Fibroblast of lung (primary cell): ENCODE measurements at regions not wholly inside any gene's neighbourhood (a gene's known extent, or its start where the extent isn't known, plus 50 kb on each side); places are given as distances from the start of the nearest gene placed in this dataset.
"Not testable (repeated sequence)": the region's sequence is repeated elsewhere in the genome, so short reads cannot be mapped to it uniquely, and the experiment has no call there.

Experiments used
- DNase-seq, 2 donors: peaks; one replicate each; pipeline versions ENCODE4 v3.0.0 to v3.0.0-alpha.2; 2010; ENCODE audit warnings: low read depth in 2 of 2
- H2AFZ ChIP-seq: 2 replicates; pipeline ENCODE4 v1.5.1; 2012; ENCODE audit warnings: low read length, control low read depth, inconsistent platforms
- H3K27ac ChIP-seq: 2 replicates; pipeline ENCODE4 v1.5.1; 2011; ENCODE audit warnings: low read length, control low read depth; ENCODE audit not compliant: insufficient read depth
- H3K27me3 ChIP-seq: 2 replicates; pipeline ENCODE4 v1.5.1; 2011; ENCODE audit warnings: mild to moderate bottlenecking, low read length; ENCODE audit not compliant: control insufficient read depth, insufficient read depth
- H3K36me3 ChIP-seq: 2 replicates; pipeline ENCODE4 v1.5.1; 2011; ENCODE audit warnings: low read length; ENCODE audit not compliant: control insufficient read depth, insufficient read depth
- H3K4me1 ChIP-seq: 2 replicates; pipeline ENCODE4 v1.5.1; 2011; ENCODE audit warnings: low read length; ENCODE audit not compliant: control insufficient read depth, insufficient read depth; ENCODE audit errors: extremely low read depth
- H3K4me2 ChIP-seq: 2 replicates; pipeline ENCODE4 v1.5.1; 2011; ENCODE audit warnings: low read length, control low read depth; ENCODE audit not compliant: insufficient read depth; ENCODE audit errors: extremely low read depth
- H3K4me3 ChIP-seq, 4 experiments: fragments of 200-600 bp in 1 of 4; sonication (generic) in 1 of 4; replicated peaks in 1 of 4; 2 replicates each; pipeline ENCODE4 v1.5.1; 2011 to 2016; ENCODE audit warnings: low read length in 4 of 4, low read depth in 3 of 4, mild to moderate bottlenecking in 3 of 4, control low read depth in 2 of 4, inconsistent platforms in 1 of 4, mixed read lengths in 1 of 4; ENCODE audit not compliant: insufficient read depth in 1 of 4; ENCODE audit errors: control extremely low read depth in 1 of 4
- H3K79me2 ChIP-seq: 2 replicates; pipeline ENCODE4 v1.5.1; 2012; ENCODE audit warnings: mild to moderate bottlenecking, low read length, inconsistent platforms; ENCODE audit not compliant: control insufficient read depth, insufficient read depth
- H3K9ac ChIP-seq: 2 replicates; pipeline ENCODE4 v1.5.1; 2011; ENCODE audit warnings: mild to moderate bottlenecking, low read length, control low read depth; ENCODE audit not compliant: insufficient read depth
- H3K9me3 ChIP-seq: 2 replicates; pipeline ENCODE4 v1.5.1; 2012; ENCODE audit warnings: low read depth, low read length; ENCODE audit not compliant: control insufficient read depth, insufficient read depth
- H4K20me1 ChIP-seq: 2 replicates; pipeline ENCODE4 v1.5.1; 2011; ENCODE audit warnings: low read length; ENCODE audit not compliant: control insufficient read depth, insufficient read depth; ENCODE audit errors: extremely low read depth
- CTCF ChIP-seq, 2 donors: IDR thresholded peaks in 1 of 2; conservative IDR thresholded peaks in 1 of 2; 1 replicate in 1 of 2; 2 replicates in 1 of 2; pipeline ENCODE4 v1.5.1; 2011 to 2012; ENCODE audit warnings: low read length in 2 of 2, control low read depth in 1 of 2, inconsistent platforms in 1 of 2, low read depth in 1 of 2, mild to moderate bottlenecking in 1 of 2
- EZH2 ChIP-seq: IDR thresholded peaks from 2 replicates; pipeline ENCODE4 v1.5.1; 2012; ENCODE audit warnings: low read length, control low read depth, mild to moderate bottlenecking; ENCODE audit errors: missing control alignments

- no peaks in the 10 kb centered on the region for H3K79me2 ChIP-seq
- no peaks in the 10 kb centered on the region for H3K4me1 ChIP-seq
- H3K27me3 ChIP-seq, result no peaks in the 10 kb centered on the region
- TF ChIP-seq EZH2 (no peak), CTCF (conservative IDR thresholded peaks at IDR 0.05 in 1 of 2, IDR thresholded peaks at IDR 0.05 in 1 of 2; ENCODE audit: low read depth in 1 of 2, low read length in 2 of 2) (no peak)
- H3K27ac ChIP-seq, result no peak overlapping the region
- H2AFZ ChIP-seq, result no peak overlapping the region
- no peaks in the 10 kb centered on the region for H3K36me3 ChIP-seq
- H3K9ac ChIP-seq, result no peak overlapping the region
- H3K4me2 ChIP-seq, result no peak overlapping the region
- no peaks in the 10 kb centered on the region for H3K9me3 ChIP-seq
- no peak overlapping the region for H3K4me3 ChIP-seq
- H4K20me1 ChIP-seq, result no peaks in the 10 kb centered on the region
- no peak for DNase-seq
These were observed 619.7 kb downstream of the GATA3 start for GRCh38 chr10:8674230-8674629.

DNA sequence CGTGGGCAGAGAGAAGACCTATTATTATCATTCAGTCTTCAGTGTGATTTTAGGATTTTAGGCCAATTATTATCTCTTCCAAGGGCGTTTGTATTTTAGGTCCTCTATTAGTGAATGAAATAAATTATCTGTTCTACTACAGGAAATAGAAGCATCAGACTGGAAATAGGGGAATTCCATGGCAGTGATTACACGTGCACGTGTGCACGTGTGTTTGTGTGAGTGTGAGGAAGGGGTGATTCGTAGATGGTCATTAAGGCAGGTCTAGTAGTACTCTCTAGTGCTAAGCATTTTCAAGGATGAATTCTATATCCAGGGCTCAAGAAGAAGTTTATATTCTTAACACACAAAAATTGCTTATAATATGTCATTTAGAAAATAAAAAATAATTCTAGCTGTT, 623.2 kb downstream of the GATA3 start:
- Histone ChIP-seq H3K9ac (no peak overlapping the region), H3K36me3 (no peaks in the 10 kb centered on the region), H2AFZ (no peak overlapping the region), H3K4me1 (no peaks in the 10 kb centered on the region), H3K79me2 (no peaks in the 10 kb centered on the region), H3K9me3 (no peaks in the 10 kb centered on the region), H3K27ac (no peak overlapping the region), H3K4me2 (no peak overlapping the region), H4K20me1 (no peaks in the 10 kb centered on the region), H3K27me3 (no peaks in the 10 kb centered on the region), H3K4me3 (no peak overlapping the region)
- TF ChIP-seq EZH2, result no peak
- no peak for DNase-seq

GRCh38 chr10:8684916-8685315, 630.4 kb downstream of the GATA3 start:
- not testable (repeated sequence) for H3K4me1 ChIP-seq, H3K36me3 ChIP-seq, H3K79me2 ChIP-seq, H2AFZ ChIP-seq, H3K4me3 ChIP-seq, H3K27ac ChIP-seq, H3K27me3 ChIP-seq, H3K9me3 ChIP-seq, H4K20me1 ChIP-seq, H3K4me2 ChIP-seq, DNase-seq, H3K9ac ChIP-seq

DNA sequence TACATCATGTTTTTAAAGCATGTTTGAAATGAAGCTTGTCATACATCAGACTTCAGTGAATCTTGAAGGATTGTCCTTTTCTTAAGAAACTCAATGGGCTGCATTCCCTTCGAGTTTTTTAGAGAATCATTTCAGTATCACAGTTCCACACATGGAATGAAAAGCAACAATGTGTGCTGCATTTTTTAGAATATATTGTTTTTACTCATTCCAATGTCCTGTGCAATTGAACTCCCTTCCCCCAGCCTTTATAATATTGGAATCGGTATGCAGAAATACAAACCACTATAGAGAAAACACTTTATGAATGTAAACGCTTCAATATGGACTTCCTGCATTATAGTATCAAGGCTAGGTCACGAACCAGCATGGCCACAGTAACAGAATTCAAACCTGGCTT, 634.4 kb downstream of the GATA3 start:
- DNase-seq, result no peak
- Histone ChIP-seq H3K27ac (no peak overlapping the region), H3K9me3 (no peaks in the 10 kb centered on the region), H3K27me3 (no peaks in the 10 kb centered on the region), H3K4me2 (no peak overlapping the region), H3K36me3 (no peaks in the 10 kb centered on the region), H2AFZ (no peak overlapping the region), H3K9ac (no peak overlapping the region), H4K20me1 (no peaks in the 10 kb centered on the region), H3K4me3 (no peak overlapping the region), H3K79me2 (no peaks in the 10 kb centered on the region), H3K4me1 (no peaks in the 10 kb centered on the region)
- no peak for TF ChIP-seq CTCF (conservative IDR thresholded peaks at IDR 0.05 in 1 of 2, IDR thresholded peaks at IDR 0.05 in 1 of 2; ENCODE audit: low read depth in 1 of 2, low read length in 2 of 2)
- no peak for TF ChIP-seq EZH2
